Activated B cell treated with CpG ODN at 0.5 μM for 24 hours (primary cell): ENCODE measurements at regions not wholly inside any gene's neighbourhood (a gene's known extent, or its start where the extent isn't known, plus 50 kb on each side); places are given as distances from the start of the nearest gene placed in this dataset.

ENCODE experiments used
- ATAC-seq: fragments of 200-7000 bp; cut with Tn5 transposase; one replicate; pipeline ENCODE4 v1.10.0; 2021; ENCODE audit warnings: low read depth, mild to moderate bottlenecking, moderate library complexity
- CTCF ChIA-PET: fragments of 350-600 bp; sonication (Branson Sonifier 250); formaldehyde crosslinking; loops from one replicate; lab custom pipeline; 2021; ENCODE audit warnings: antibody characterized with exemption; lab: Charles Lee
- POLR2A ChIA-PET: fragments of 350-600 bp; sonication (Branson Sonifier 250); formaldehyde crosslinking; loops from one replicate; lab custom pipeline; 2021; ENCODE audit warnings: antibody characterized with exemption; lab: Charles Lee
- DNase-seq: peaks from one replicate; pipeline ENCODE4 v3.0.0; 2022
- H3K27ac Mint-ChIP-seq: one replicate; pipeline ENCODE4 v1.8.0; 2020; ENCODE audit warnings: mixed read lengths
- H3K27me3 Mint-ChIP-seq: one replicate; pipeline ENCODE4 v1.8.0; 2021; ENCODE audit warnings: mixed read lengths
- H3K36me3 Mint-ChIP-seq: one replicate; pipeline ENCODE4 v1.8.0; 2021; ENCODE audit warnings: low read depth, mixed read lengths
- H3K4me1 Mint-ChIP-seq: one replicate; pipeline ENCODE4 v1.8.0; 2021; ENCODE audit warnings: mixed read lengths
- H3K4me3 Mint-ChIP-seq: one replicate; pipeline ENCODE4 v1.8.0; 2020; ENCODE audit warnings: mild to moderate bottlenecking, mixed read lengths
- H3K9me3 Mint-ChIP-seq: one replicate; pipeline ENCODE4 v1.8.0; 2020; ENCODE audit warnings: mixed read lengths
- intact Hi-C: fragments of 100-400 bp; cut with micrococcal nuclease; formaldehyde crosslinking; loops from one replicate; pipeline ENCODE4 v1.15.1; 2024
- TF ChIP-seq, protein P1 (sequence below): fragments of 200-600 bp; IDR thresholded peaks from one replicate; pipeline ENCODE4 v1.8.0; 2022; ENCODE audit warnings: antibody characterized with exemption, mild to moderate bottlenecking

GRCh38 chr22:48103126-48103875, 1340.9 kb downstream of the TBC1D22A start:
- H3K27ac Mint-ChIP-seq: no peak overlapping the region
- intact Hi-C loops: no loop called here

DNA sequence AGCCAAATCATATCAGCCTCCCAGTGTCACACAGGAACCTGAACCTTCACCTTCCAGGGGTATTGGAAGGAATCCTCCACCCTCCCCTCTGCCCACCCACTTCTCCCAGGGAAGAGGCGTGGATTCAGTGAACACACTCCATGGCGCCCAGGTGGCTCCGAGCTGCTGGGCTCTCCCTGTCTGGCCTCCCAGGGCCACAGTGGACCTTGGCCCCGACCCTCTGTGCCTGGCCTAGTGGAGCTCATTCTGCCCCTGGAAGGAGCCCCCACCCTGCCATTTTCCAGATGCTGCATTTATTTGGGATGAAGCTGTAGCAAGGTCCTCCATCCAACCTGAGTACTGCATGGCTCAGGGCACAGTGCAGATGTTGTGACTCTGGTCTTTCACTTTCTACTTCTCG, 1340.1 kb downstream of the TBC1D22A start:
- intact Hi-C loops: no loop called here
- ChIA-PET CTCF (no interaction called here), POLR2A (no interaction called here)
- DNase-seq: no peak
- no peak overlapping the region for H3K27ac Mint-ChIP-seq
- no peak overlapping the region for H3K4me3 Mint-ChIP-seq
- H3K27me3 Mint-ChIP-seq: peaks cover 2% of the 10 kb centered on the region
- H3K4me1 Mint-ChIP-seq: peaks cover 51% of the 10 kb centered on the region
- H3K9me3 Mint-ChIP-seq: no peaks in the 10 kb centered on the region
- ATAC-seq: no peak
- no peaks in the 10 kb centered on the region for H3K36me3 Mint-ChIP-seq
- TF ChIP-seq, protein P1, sequence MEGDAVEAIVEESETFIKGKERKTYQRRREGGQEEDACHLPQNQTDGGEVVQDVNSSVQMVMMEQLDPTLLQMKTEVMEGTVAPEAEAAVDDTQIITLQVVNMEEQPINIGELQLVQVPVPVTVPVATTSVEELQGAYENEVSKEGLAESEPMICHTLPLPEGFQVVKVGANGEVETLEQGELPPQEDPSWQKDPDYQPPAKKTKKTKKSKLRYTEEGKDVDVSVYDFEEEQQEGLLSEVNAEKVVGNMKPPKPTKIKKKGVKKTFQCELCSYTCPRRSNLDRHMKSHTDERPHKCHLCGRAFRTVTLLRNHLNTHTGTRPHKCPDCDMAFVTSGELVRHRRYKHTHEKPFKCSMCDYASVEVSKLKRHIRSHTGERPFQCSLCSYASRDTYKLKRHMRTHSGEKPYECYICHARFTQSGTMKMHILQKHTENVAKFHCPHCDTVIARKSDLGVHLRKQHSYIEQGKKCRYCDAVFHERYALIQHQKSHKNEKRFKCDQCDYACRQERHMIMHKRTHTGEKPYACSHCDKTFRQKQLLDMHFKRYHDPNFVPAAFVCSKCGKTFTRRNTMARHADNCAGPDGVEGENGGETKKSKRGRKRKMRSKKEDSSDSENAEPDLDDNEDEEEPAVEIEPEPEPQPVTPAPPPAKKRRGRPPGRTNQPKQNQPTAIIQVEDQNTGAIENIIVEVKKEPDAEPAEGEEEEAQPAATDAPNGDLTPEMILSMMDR: no peak

More at GRCh38 chr22:48103126-48103875, 1340.9 kb downstream of the TBC1D22A start:
- Mint-ChIP-seq H3K36me3 (no peaks in the 10 kb centered on the region), H3K9me3 (peaks cover under 1% of the 10 kb centered on the region), H3K27me3 (peaks cover 2% of the 10 kb centered on the region), H3K4me1 (peaks cover 44% of the 10 kb centered on the region), H3K4me3 (no peak overlapping the region)
- DNase-seq: no peak
- ChIA-PET CTCF (no interaction called here), POLR2A (no interaction called here)
- TF ChIP-seq, protein P1: no peak
- ATAC-seq: no peak

- H3K9me3 Mint-ChIP-seq: no peaks in the 10 kb centered on the region
- H3K27me3 Mint-ChIP-seq: peaks cover 2% of the 10 kb centered on the region
- peak overlapping the region; percentile 72 for H3K27ac Mint-ChIP-seq
- intact Hi-C loops: no loop called here
- no peaks in the 10 kb centered on the region for H3K36me3 Mint-ChIP-seq
- ChIA-PET CTCF (no interaction called here), POLR2A (interaction anchor here (1.2 kb wide), 1 partner anchor 18 kb away, joined by 3 read pairs; no protein-coding TSS in a partner anchor)
- DNase-seq (no peak), ATAC-seq (no peak)
- H3K4me3 Mint-ChIP-seq: no peak overlapping the region
- TF ChIP-seq, protein P1: no peak
- peaks cover 60% of the 10 kb centered on the region for H3K4me1 Mint-ChIP-seq
These were observed 1339.3 kb downstream of the TBC1D22A start for GRCh38 chr22:48101704-48102103.

DNA sequence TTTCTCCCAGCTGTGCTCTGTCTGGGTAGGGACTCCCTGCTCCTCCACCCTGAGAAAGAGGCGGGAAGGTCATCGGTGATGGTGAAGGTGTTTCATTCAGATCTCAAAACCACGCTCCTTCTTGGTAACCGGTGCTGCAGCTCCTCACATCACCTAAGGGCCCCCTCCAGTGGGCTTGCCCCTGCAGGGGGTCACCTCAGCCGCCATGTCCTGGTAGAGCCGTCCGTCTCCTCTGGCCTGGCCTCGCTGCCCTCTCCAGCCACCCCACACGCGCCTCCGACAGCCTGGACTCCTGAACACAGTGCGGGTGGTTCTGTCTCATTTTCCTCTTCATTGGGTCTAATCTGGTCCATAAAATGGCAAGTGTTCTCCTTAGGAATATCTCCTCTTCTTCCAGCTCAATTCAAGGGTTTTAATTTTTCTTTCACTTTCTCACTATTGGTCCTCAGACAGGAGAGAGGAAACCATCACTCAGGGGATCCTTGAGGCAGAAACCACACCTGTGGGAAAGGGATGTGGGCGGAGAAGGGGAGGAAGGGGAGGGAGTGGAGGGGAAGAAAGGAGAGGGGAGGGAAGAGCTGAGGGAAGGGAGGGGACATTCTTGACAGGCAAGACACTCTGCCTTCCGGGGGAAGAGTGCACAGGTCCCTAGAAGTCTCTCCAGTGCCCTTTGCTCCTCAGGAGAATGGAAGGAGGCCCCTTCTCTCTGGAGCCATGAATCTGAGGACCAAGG, 1338.4 kb downstream of the TBC1D22A start:
- ChIA-PET POLR2A (interaction anchor here (1.2 kb wide), 1 partner anchor 19 kb away, joined by 3 read pairs; no protein-coding TSS in a partner anchor), CTCF (no interaction called here)
- H3K27ac Mint-ChIP-seq: peak overlapping the region; percentile 72
- peak overlapping the region; percentile 28 for H3K4me3 Mint-ChIP-seq
- H3K9me3 Mint-ChIP-seq: no peaks in the 10 kb centered on the region
- peaks cover 66% of the 10 kb centered on the region for H3K4me1 Mint-ChIP-seq
- no peaks in the 10 kb centered on the region for H3K36me3 Mint-ChIP-seq
- DNase-seq (no peak), ATAC-seq (no peak)
- intact Hi-C loops: no loop called here
- H3K27me3 Mint-ChIP-seq: peaks cover 2% of the 10 kb centered on the region
- TF ChIP-seq, protein P1: no peak

DNA sequence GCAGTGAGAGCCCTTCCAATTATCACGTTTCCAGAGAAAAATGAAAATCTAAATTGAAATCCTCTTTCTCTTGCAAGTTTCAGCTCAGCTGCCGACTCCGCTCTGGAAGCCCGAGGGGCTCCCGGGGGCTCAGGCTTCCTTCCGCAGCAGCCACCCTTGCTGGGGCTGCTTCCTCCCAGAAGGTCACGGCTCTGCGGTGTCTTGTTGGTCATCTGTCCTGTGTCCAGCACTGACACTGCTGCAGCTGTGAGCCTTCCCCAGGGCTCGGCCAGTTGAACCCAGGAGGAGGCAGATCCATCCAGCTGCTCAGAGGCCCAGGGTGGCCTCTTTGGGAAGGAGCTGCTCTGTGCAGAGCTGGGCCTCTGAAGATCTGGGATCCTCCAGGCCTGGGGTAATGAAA, 1337.2 kb downstream of the TBC1D22A start:
- no peaks in the 10 kb centered on the region for H3K27me3 Mint-ChIP-seq
- TF ChIP-seq, protein P1: no peak
- H3K4me1 Mint-ChIP-seq: peaks cover 76% of the 10 kb centered on the region
- no peaks in the 10 kb centered on the region for H3K36me3 Mint-ChIP-seq
- ChIA-PET POLR2A (no interaction called here), CTCF (no interaction called here)
- no peaks in the 10 kb centered on the region for H3K9me3 Mint-ChIP-seq
- peak overlapping the region; percentile 19 for H3K4me3 Mint-ChIP-seq
- DNase-seq (no peak), ATAC-seq (no peak)
- H3K27ac Mint-ChIP-seq: peak overlapping the region; percentile 92
- intact Hi-C loops: loop anchor here (2.0 to 5.0 kb wide), 2 partner anchors 103 to 343 kb away; no protein-coding TSS in a partner anchor
